ENCODE measurements at regions not wholly inside any gene's neighbourhood (a gene's known extent, or its start where the extent isn't known, plus 50 kb on each side); places are given as distances from the start of the nearest gene placed in this dataset.
A peak's percentile ranks its signal among the peaks of the same experiment; 100 is the strongest.
"Not testable (repeated sequence)": the region's sequence is repeated elsewhere in the genome, so short reads cannot be mapped to it uniquely, and the experiment has no call there.

DNA sequence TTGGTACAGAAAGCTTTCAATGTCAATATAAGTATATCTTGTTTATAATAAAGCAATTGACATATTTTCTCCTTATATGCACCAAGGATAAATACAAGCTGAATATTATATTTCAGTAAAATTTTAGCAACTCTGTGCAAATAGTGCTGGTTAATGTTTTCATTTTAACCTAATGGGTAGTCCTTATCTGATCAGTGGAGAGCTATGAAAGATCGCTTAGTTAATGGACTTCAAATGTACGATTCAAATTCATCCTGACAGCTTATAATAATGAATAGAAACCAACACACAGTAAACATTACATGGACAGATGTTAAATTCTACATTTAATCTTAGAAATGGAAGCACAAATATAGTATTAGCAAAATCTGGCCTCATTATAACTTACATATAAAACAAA lies 1495.2 kb upstream of the C9orf72 start:
- TF ChIP-seq EZH2phosphoT487 (IDR thresholded peaks at IDR 0.05; ENCODE audit: low read depth): no peak
- TF ChIP-seq, protein P1, sequence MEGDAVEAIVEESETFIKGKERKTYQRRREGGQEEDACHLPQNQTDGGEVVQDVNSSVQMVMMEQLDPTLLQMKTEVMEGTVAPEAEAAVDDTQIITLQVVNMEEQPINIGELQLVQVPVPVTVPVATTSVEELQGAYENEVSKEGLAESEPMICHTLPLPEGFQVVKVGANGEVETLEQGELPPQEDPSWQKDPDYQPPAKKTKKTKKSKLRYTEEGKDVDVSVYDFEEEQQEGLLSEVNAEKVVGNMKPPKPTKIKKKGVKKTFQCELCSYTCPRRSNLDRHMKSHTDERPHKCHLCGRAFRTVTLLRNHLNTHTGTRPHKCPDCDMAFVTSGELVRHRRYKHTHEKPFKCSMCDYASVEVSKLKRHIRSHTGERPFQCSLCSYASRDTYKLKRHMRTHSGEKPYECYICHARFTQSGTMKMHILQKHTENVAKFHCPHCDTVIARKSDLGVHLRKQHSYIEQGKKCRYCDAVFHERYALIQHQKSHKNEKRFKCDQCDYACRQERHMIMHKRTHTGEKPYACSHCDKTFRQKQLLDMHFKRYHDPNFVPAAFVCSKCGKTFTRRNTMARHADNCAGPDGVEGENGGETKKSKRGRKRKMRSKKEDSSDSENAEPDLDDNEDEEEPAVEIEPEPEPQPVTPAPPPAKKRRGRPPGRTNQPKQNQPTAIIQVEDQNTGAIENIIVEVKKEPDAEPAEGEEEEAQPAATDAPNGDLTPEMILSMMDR (IDR thresholded peaks at IDR 0.05; ENCODE audit: low read depth, low read length): no peak
- Histone ChIP-seq H3K4me2 (ENCODE audit: low read length) (no peak overlapping the region), H3K36me3 (replicated peaks; ENCODE audit: low read depth, low read length) (no peaks in the 10 kb centered on the region), H3K9me3 (ENCODE audit: insufficient read depth, low read length) (no peaks in the 10 kb centered on the region), H4K20me1 (ENCODE audit: insufficient read depth, low read length) (no peaks in the 10 kb centered on the region), H3K79me2 (ENCODE audit: low read length) (no peaks in the 10 kb centered on the region), H3K4me3 (ENCODE audit: low read length) (no peak overlapping the region), H3K27ac (ENCODE audit: low read length) (no peak overlapping the region), H3K9ac (ENCODE audit: low read length) (no peak overlapping the region), H3K4me1 (ENCODE audit: low read length) (no peaks in the 10 kb centered on the region), H3K27me3 (ENCODE audit: low read depth, low read length) (no peaks in the 10 kb centered on the region), H2AFZ (ENCODE audit: low read depth, low read length) (no peak overlapping the region)

DNA sequence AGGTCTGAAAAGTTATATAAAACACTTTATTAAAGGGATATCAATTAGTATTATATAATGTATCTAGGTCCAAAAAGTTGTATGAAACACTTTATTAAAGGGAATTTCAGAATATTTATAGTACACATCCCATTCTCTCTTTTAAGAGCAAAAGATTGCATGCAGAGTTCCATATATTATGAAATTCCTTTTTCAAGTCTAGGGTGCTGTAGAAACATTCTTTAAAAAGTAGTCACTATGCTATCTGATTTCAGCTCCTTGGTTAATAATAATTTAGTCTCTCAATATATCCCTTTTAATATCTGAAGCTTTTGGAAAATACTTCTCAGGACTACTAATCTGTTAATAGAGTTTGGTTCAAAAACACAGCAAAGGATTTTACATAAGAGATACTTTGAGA lies 1496.1 kb upstream of the C9orf72 start:
- Histone ChIP-seq H3K9me3 (ENCODE audit: insufficient read depth, low read length) (no peaks in the 10 kb centered on the region), H3K79me2 (ENCODE audit: low read length) (no peaks in the 10 kb centered on the region)

DNA sequence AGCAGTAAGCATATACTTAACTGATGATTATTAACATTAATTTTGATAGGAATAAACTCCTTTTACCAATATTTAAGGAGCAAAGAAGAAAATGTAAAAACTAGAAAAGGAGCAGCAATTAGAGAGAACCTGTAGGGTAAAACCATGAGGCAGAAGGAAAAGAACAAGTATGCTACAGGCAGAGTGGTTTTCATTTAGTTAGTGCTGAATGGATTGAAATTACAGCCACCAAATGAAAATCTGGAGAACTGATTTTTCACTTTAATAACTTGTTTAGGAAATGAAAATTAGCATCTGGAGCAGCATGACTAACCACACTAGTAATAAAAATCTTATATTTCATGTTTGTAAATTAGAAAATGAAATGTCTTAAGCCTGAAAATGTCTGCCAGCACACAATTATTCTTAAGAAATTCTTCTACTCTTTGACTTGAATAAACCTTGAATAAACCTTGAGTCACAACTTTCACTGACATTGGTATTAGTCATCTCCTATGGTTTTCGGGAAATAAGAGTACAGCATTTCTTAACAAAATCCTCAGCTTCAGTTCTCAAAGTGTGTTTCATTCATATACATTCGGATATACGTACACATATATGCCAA lies 1504.9 kb upstream of the C9orf72 start:
- no peaks in the 10 kb centered on the region for H3K36me3 ChIP-seq (replicated peaks; ENCODE audit: low read depth, low read length)
- no peak overlapping the region for H3K4me2 ChIP-seq (ENCODE audit: low read length)
- H3K79me2 ChIP-seq (ENCODE audit: low read length): no peaks in the 10 kb centered on the region
- TF ChIP-seq, protein P1 (IDR thresholded peaks at IDR 0.05; ENCODE audit: low read depth, low read length): no peak
- TF ChIP-seq EZH2phosphoT487 (IDR thresholded peaks at IDR 0.05; ENCODE audit: low read depth): no peak
- H3K4me3 ChIP-seq (ENCODE audit: low read length): no peak overlapping the region
- H3K9me3 ChIP-seq (ENCODE audit: insufficient read depth, low read length): no peaks in the 10 kb centered on the region
- H3K9ac ChIP-seq (ENCODE audit: low read length): no peak overlapping the region
- H2AFZ ChIP-seq (ENCODE audit: low read depth, low read length): no peak overlapping the region
- H3K27me3 ChIP-seq (ENCODE audit: low read depth, low read length): no peaks in the 10 kb centered on the region
- H3K4me1 ChIP-seq (ENCODE audit: low read length): no peaks in the 10 kb centered on the region
- H3K27ac ChIP-seq (ENCODE audit: low read length): no peak overlapping the region
- no peaks in the 10 kb centered on the region for H4K20me1 ChIP-seq (ENCODE audit: insufficient read depth, low read length)

More for the DNA sequence above, 1496.1 kb upstream of the C9orf72 start:
- Histone ChIP-seq H4K20me1 (ENCODE audit: insufficient read depth, low read length) (no peaks in the 10 kb centered on the region), H3K9ac (ENCODE audit: low read length) (no peak overlapping the region), H2AFZ (ENCODE audit: low read depth, low read length) (no peak overlapping the region), H3K4me1 (ENCODE audit: low read length) (no peaks in the 10 kb centered on the region), H3K36me3 (replicated peaks; ENCODE audit: low read depth, low read length) (no peaks in the 10 kb centered on the region), H3K4me2 (ENCODE audit: low read length) (no peak overlapping the region), H3K27ac (ENCODE audit: low read length) (no peak overlapping the region), H3K4me3 (ENCODE audit: low read length) (no peak overlapping the region), H3K27me3 (ENCODE audit: low read depth, low read length) (no peaks in the 10 kb centered on the region)
- no peak for TF ChIP-seq EZH2phosphoT487 (IDR thresholded peaks at IDR 0.05; ENCODE audit: low read depth)
- TF ChIP-seq, protein P1 (IDR thresholded peaks at IDR 0.05; ENCODE audit: low read depth, low read length): no peak

DNA sequence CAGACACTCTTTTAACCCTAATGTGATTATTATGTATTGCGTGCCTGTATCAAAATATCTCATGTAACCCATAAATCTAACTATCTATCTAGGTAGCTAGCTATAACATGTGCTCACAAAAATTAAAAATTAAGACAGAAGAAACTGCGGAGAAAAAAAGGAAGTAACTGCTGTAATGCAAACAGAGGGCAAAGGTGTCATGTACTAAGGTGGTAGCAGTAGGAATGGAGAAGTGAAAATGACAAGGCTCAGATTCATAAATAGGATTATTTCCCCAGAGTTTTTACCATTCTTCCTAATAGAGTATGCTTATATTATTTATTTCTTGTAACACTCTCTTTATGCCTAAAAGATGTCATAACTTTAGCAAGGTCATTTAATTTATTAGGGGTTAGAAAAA lies 1527.5 kb upstream of the C9orf72 start:
- H3K79me2 ChIP-seq (ENCODE audit: low read length): no peaks in the 10 kb centered on the region
- H3K27me3 ChIP-seq (ENCODE audit: low read depth, low read length): no peaks in the 10 kb centered on the region
- peak overlapping the region; percentile 40 for H3K4me2 ChIP-seq (ENCODE audit: low read length)
- H3K9ac ChIP-seq (ENCODE audit: low read length): no peak overlapping the region
- H4K20me1 ChIP-seq (ENCODE audit: insufficient read depth, low read length): no peaks in the 10 kb centered on the region
- H3K4me3 ChIP-seq (ENCODE audit: low read length): no peak overlapping the region
- no peak for TF ChIP-seq EZH2phosphoT487 (IDR thresholded peaks at IDR 0.05; ENCODE audit: low read depth)
- TF ChIP-seq, protein P1 (IDR thresholded peaks at IDR 0.05; ENCODE audit: low read depth, low read length): no peak
- H3K36me3 ChIP-seq (replicated peaks; ENCODE audit: low read depth, low read length): no peaks in the 10 kb centered on the region
- H3K9me3 ChIP-seq (ENCODE audit: insufficient read depth, low read length): no peaks in the 10 kb centered on the region; the same call in 1 of the 2 replicates
- peak overlapping the region; percentile 42 for H3K27ac ChIP-seq (ENCODE audit: low read length)
- no peak overlapping the region for H2AFZ ChIP-seq (ENCODE audit: low read depth, low read length)
- H3K4me1 ChIP-seq (ENCODE audit: low read length): peaks cover 19% of the 10 kb centered on the region

DNA sequence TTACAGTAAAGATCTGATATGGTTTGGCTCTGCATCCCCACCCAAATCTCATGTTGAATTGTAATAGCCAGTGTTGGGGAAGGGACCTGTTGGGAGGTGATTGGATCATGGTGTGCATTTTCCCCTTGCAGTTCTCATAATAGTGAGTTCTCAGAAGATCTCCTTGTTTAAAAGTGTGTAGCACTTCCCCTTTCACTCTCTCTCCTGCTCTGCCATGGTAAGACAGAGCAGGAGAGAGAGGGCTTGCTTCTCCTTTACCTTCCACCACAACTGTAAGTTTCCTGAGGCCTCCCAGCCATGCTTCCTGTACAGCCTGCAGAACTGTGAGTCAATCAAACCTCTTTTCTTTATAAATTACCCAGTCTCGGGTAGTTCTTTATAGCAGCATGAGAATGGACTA lies 1530.9 kb upstream of the C9orf72 start:
- not testable (repeated sequence) for H3K9ac ChIP-seq (ENCODE audit: low read length); H2AFZ ChIP-seq (ENCODE audit: low read depth, low read length); H3K36me3 ChIP-seq (replicated peaks; ENCODE audit: low read depth, low read length); H3K79me2 ChIP-seq (ENCODE audit: low read length); H3K4me3 ChIP-seq (ENCODE audit: low read length); H3K27ac ChIP-seq (ENCODE audit: low read length); H4K20me1 ChIP-seq (ENCODE audit: insufficient read depth, low read length); H3K27me3 ChIP-seq (ENCODE audit: low read depth, low read length); H3K4me2 ChIP-seq (ENCODE audit: low read length); H3K9me3 ChIP-seq (ENCODE audit: insufficient read depth, low read length)
- H3K4me1 ChIP-seq (ENCODE audit: low read length): peaks cover 19% of the 10 kb centered on the region
